Smooth muscle cell (in vitro differentiated cells): ENCODE measurements at regions not wholly inside any gene's neighbourhood (a gene's known extent, or its start where the extent isn't known, plus 50 kb on each side); places are given as distances from the start of the nearest gene placed in this dataset.
"Not testable (repeated sequence)": the region's sequence is repeated elsewhere in the genome, so short reads cannot be mapped to it uniquely, and the experiment has no call there.

Source experiments
- DNase-seq: peaks from one replicate; lab custom pipeline; 2025; ENCODE audit not compliant: unreplicated experiment; lab: John Stamatoyannopoulos, UW
- H2AFZ ChIP-seq: fragments of 200-600 bp; sonication (generic); 2 replicates; pipeline ENCODE4 v1.6.0; 2016; ENCODE audit warnings: antibody characterized with exemption, low read depth, mild to moderate bottlenecking
- H3F3A ChIP-seq: fragments of 200-600 bp; sonication (generic); 2 replicates; pipeline ENCODE4 v1.6.0; 2017; ENCODE audit warnings: antibody characterized with exemption, low read depth
- H3K27ac ChIP-seq: fragments of 200-600 bp; sonication (generic); 2 replicates; pipeline ENCODE4 v1.5.1; 2016; ENCODE audit warnings: low read depth, mild to moderate bottlenecking
- H3K27me3 ChIP-seq: fragments of 200-600 bp; sonication (generic); 2 replicates; pipeline ENCODE4 v1.6.1; 2016; ENCODE audit warnings: low read depth, mild to moderate bottlenecking
- H3K36me3 ChIP-seq: fragments of 200-600 bp; sonication (generic); 2 replicates; pipeline ENCODE4 v1.5.1; 2016; ENCODE audit warnings: low read depth
- H3K4me1 ChIP-seq: fragments of 200-600 bp; sonication (generic); 2 replicates; pipeline ENCODE4 v1.5.1; 2016; ENCODE audit warnings: low read depth
- H3K4me2 ChIP-seq: fragments of 200-600 bp; sonication (generic); 2 replicates; pipeline ENCODE4 v1.6.0; 2016; ENCODE audit warnings: mild to moderate bottlenecking
- H3K4me3 ChIP-seq: fragments of 200-600 bp; sonication (generic); 2 replicates; pipeline ENCODE4 v1.5.1; 2016; ENCODE audit warnings: mild to moderate bottlenecking
- H3K79me2 ChIP-seq: fragments of 200-600 bp; sonication (generic); 2 replicates; pipeline ENCODE4 v1.6.0; 2016; ENCODE audit warnings: low read depth, mild to moderate bottlenecking
- H3K9ac ChIP-seq: fragments of 200-600 bp; sonication (generic); 2 replicates; pipeline ENCODE4 v1.6.0; 2016; ENCODE audit warnings: low read depth
- H3K9me3 ChIP-seq: fragments of 200-600 bp; sonication (generic); replicated peaks from 2 replicates; pipeline ENCODE4 v1.5.1; 2016; ENCODE audit warnings: low read depth
- H4K20me1 ChIP-seq: fragments of 200-600 bp; sonication (generic); 2 replicates; pipeline ENCODE4 v1.6.0; 2016; ENCODE audit warnings: low read depth
- CTCF ChIP-seq: fragments of 200-600 bp; sonication (generic); IDR thresholded peaks from 2 replicates; pipeline ENCODE4 v1.5.1; 2017; ENCODE audit warnings: borderline replicate concordance, mild to moderate bottlenecking, antibody characterized with exemption; ENCODE audit not compliant: insufficient read depth, poor library complexity, severe bottlenecking
- WGBS: methylation state at CpG from one replicate; pipeline ENCODE4 v1.1.7; 2016; ENCODE audit warnings: low lambda C conversion rate; 5-methylcytosine and 5-hydroxymethylcytosine counted together

- WGBS: 63% methylated on average over 3 of the region's 3 CpGs
- Histone ChIP-seq H3K9me3 (no peaks in the 10 kb centered on the region), H4K20me1 (no peaks in the 10 kb centered on the region), H3K4me3 (no peak overlapping the region), H3K27ac (no peak overlapping the region), H3K36me3 (no peaks in the 10 kb centered on the region), H3K4me1 (no peaks in the 10 kb centered on the region), H3K27me3 (no peaks in the 10 kb centered on the region), H3K4me2 (no peak overlapping the region), H3F3A (no peaks in the 10 kb centered on the region), H2AFZ (no peak overlapping the region), H3K79me2 (no peaks in the 10 kb centered on the region), H3K9ac (no peak overlapping the region)
- no peak for DNase-seq
- TF ChIP-seq CTCF: no peak
These were observed 521.5 kb downstream of the PYDC2 start for GRCh38 chr3:191982481-191982880.

DNA sequence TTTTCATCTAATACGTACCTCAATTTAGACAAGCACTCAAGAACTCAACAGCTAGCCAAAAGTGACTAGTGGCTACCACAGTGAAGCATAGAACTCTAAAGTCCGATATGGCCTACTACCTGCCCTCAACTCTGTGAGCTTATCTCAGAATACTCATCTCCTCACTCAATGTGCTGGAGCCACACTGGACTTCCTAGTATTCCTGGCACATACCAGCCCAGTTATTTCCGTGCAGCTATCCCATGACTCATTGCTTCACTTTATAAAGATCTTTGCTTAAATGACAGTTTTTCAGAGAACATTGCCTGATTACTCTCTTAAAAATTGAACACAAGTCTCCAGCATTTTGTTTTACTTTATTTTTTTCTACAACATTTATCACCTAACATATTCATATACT lies 524.7 kb downstream of the PYDC2 start:
- H3K27ac ChIP-seq: no peak overlapping the region
- no peaks in the 10 kb centered on the region for H3K27me3 ChIP-seq
- no peaks in the 10 kb centered on the region for H4K20me1 ChIP-seq
- H3K79me2 ChIP-seq: no peaks in the 10 kb centered on the region
- H3K4me3 ChIP-seq: no peak overlapping the region
- WGBS: 74% methylated on average over 3 of the region's 3 CpGs
- H2AFZ ChIP-seq: no peak overlapping the region
- no peak overlapping the region for H3K4me2 ChIP-seq
- no peaks in the 10 kb centered on the region for H3F3A ChIP-seq
- no peak overlapping the region for H3K9ac ChIP-seq
- no peak for DNase-seq
- no peaks in the 10 kb centered on the region for H3K4me1 ChIP-seq
- H3K36me3 ChIP-seq: no peaks in the 10 kb centered on the region
- TF ChIP-seq CTCF: no peak
- H3K9me3 ChIP-seq: no peaks in the 10 kb centered on the region

GRCh38 chr3:191987831-191988350 lies 526.9 kb downstream of the PYDC2 start:
- no peak for TF ChIP-seq CTCF
- H3K4me2 ChIP-seq: no peak overlapping the region
- no peaks in the 10 kb centered on the region for H3K9me3 ChIP-seq
- H3K79me2 ChIP-seq: no peaks in the 10 kb centered on the region
- WGBS: 76% methylated on average over 1 of the region's 1 CpG
- H3K9ac ChIP-seq: no peak overlapping the region
- H3K36me3 ChIP-seq: no peaks in the 10 kb centered on the region
- no peak for DNase-seq
- H3K4me1 ChIP-seq: no peaks in the 10 kb centered on the region
- no peak overlapping the region for H3K4me3 ChIP-seq
- H3K27ac ChIP-seq: no peak overlapping the region
- H3F3A ChIP-seq: no peaks in the 10 kb centered on the region
- no peaks in the 10 kb centered on the region for H3K27me3 ChIP-seq
- H4K20me1 ChIP-seq: no peaks in the 10 kb centered on the region
- no peak overlapping the region for H2AFZ ChIP-seq

- not testable (repeated sequence) for H3K79me2 ChIP-seq, H3K4me3 ChIP-seq, H2AFZ ChIP-seq, H3F3A ChIP-seq, H4K20me1 ChIP-seq, H3K9me3 ChIP-seq, H3K27ac ChIP-seq, H3K4me1 ChIP-seq, H3K27me3 ChIP-seq, DNase-seq, H3K9ac ChIP-seq, H3K4me2 ChIP-seq, H3K36me3 ChIP-seq
- 61% methylated on average over 4 of the region's 4 CpGs for WGBS
These were observed 533.0 kb downstream of the PYDC2 start for GRCh38 chr3:191993952-191994351.
